KBM-7 (cell line): ENCODE measurements at regions not wholly inside any gene's neighbourhood (a gene's known extent, or its start where the extent isn't known, plus 50 kb on each side); places are given as distances from the start of the nearest gene placed in this dataset.
"Not testable (repeated sequence)": the region's sequence is repeated elsewhere in the genome, so short reads cannot be mapped to it uniquely, and the experiment has no call there.

Experiments
- DNase-seq: peaks from one replicate; pipeline ENCODE4 v3.0.0-alpha.2; 2015
- in situ Hi-C: fragments of 300-500 bp; cut with MboI; formaldehyde crosslinking; loops from 2 replicates; pipeline ENCODE4 v1.14.3; 2020; ENCODE audit warnings: low sequenced_read_pairs, low pct_unique_long_range_greater_than_20kb, mixed read lengths

DNA sequence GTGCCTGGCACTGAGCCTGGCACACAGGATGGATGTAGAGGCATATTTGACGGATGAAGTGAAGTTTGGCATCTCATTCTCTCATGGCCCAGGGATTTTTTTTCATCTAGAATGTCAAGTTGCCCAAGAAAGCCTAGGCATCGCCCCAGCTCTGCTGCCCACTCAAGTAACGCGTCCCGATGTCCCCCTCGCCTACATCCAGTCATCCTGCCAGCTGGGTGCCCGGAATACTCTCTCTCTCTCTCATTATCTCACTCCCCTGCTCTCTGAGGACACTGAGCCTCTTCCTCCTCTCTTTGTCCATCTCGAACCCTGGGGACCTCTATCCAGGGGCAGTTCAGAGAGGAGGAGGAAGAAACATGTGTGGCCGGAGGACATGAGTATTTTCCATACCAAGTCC lies 142.3 kb upstream of the ZC3H12A start:
- in situ Hi-C loops = no loop called here
- no peak for DNase-seq

- DNase-seq = no peak
- in situ Hi-C loops = no loop called here
These were observed 135.7 kb upstream of the ZC3H12A start for GRCh38 chr1:37338658-37339057.

DNA sequence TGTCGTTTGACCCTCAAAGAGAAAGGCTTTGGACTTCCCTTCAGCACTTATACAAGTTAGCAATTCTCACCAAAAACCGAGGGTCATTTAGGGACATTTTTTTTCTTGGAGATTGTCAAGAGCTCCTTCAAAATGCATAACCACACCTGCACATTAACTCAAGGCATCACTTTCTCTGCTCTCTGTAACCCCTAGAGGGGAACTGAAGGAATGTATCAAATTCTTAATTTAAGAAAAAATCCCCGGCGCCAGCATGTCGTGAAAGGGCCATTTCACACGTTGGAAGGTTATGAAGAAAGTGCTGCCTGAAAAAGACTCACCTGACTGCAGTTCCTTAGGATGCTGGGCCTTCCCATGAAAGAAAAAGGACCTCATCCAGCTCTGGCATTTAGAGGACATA lies 131.6 kb upstream of the ZC3H12A start:
- no peak for DNase-seq
- in situ Hi-C loops = no loop called here

DNA sequence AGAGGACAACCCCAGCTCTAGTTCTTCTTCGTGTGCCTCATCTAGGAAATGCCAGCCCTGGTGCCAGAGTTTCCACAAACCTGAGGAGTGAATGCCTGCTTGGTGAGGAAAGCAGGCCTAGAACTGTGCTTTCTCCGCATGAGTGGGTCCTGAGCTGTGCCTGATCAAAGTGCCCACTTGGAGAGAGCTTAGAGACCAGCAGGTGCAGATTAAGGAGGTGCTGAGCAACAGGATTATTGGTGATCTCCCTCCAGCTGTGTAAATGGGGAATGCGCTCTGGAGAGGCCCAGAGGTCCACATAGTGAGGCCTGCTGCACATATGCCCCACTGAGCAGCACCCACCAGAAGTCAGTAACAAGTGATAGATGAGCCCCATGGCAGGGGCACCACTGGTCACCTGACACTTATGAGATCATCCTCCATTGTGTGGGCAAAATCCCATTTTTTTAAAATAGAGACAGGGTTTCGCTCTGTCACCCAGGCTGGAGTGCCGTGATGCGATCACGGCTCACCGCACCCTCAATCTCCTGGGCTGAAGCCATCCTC lies 127.2 kb upstream of the ZC3H12A start:
- in situ Hi-C loops = no loop called here
- no peak for DNase-seq

DNA sequence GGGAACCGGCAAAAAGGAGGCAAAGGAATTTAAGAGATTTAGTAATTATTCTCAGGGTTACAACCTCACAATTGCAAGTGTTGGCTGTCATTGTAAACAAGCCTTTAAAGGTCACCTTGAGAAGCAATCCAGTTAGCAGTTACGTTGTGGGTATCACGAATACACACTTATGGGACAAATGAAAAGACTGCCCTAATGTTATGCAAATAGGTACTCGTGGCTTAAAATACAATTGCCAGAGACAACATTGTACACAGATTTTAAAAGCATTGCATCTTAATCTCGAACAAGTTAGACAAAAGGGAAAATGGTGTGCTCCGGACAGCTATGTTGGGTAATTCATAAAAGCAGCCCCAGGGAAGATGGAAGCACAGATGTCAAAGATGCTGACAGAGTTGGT lies 120.5 kb upstream of the ZC3H12A start:
- in situ Hi-C loops = no loop called here
- no peak for DNase-seq

GRCh38 chr1:37354876-37355650 lies 119.3 kb upstream of the ZC3H12A start:
- DNase-seq = no peak
- in situ Hi-C loops = no loop called here

- in situ Hi-C loops = no loop called here
- no peak for DNase-seq
These were observed 115.4 kb upstream of the ZC3H12A start for GRCh38 chr1:37358992-37359391.

DNA sequence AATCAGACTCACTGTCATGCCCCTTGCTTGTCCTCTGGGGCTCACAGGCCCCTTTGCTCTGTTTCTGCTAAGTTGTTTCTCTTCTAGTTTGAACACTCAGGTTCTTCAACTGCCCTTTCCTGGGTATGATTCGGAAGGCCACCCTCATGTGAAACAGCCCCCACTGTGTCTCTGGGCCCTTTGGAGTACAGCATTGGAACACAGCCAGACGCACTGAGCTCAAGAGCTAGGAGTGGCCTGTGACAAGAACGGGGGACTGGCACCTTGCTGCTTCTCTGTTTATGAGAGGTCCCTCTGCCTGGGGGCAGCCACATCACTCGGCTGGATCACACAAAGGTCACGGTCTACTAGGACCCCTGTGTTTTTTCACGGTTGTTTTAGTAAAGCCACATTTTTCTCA lies 114.4 kb upstream of the ZC3H12A start:
- no peak for DNase-seq
- in situ Hi-C loops = no loop called here

DNA sequence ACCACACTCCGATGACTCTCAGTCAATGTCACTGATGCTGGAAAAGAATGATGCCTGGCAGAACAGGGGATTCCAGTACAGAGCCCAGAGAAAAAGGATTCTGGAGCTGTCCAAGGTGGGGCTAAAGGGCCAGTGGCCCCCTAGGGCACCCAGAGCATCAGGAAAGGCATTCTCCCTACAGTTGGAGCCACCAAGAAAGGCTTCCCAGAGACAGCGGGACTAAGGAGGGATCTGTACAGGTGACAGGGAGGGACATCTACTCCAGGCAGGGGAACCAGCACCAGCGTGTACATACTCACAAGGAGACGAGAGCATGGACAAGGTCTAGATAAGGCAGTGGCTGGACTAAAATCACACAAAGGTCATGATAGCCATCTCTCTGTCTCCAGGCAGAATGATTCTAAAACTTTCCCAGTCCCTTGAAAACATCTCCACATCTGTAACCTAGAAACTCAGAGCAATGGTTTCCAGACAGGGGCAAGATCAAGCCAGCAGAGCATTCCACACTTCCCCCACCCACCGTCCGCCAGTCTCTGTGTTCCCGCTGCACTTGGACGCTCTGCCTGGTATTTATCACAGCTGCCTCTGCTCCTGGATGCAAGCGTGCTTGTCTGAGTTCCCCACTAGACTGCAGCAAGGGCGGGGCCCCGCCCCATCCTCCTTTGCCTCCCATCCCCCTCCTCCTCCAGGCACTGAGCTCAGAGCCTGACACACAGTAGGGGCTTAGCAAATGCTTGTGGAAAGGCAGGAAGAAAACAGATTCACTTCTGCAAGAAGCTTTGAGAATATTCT lies 111.6 kb upstream of the ZC3H12A start:
- in situ Hi-C loops = no loop called here
- DNase-seq = no peak

DNA sequence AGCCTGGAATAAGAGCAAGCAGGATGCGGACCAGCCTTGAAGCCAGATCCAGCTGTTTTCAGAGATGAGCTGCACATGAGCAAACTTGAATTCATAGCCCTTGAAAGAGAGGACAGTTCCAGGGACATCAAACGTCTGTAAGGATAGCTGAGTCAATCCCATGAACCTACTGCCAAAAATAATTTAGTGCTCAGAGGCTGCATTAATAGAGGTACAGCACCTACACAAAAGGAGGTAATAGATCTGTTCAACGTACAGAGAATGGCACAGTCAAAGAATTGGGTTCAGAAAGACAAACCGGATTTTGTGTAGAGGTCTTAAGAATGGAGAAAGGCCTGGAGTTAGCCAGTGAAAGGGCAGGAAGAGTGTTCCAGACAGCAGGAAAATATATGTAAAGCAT lies 110.8 kb upstream of the ZC3H12A start:
- in situ Hi-C loops = no loop called here
- no peak for DNase-seq

DNA sequence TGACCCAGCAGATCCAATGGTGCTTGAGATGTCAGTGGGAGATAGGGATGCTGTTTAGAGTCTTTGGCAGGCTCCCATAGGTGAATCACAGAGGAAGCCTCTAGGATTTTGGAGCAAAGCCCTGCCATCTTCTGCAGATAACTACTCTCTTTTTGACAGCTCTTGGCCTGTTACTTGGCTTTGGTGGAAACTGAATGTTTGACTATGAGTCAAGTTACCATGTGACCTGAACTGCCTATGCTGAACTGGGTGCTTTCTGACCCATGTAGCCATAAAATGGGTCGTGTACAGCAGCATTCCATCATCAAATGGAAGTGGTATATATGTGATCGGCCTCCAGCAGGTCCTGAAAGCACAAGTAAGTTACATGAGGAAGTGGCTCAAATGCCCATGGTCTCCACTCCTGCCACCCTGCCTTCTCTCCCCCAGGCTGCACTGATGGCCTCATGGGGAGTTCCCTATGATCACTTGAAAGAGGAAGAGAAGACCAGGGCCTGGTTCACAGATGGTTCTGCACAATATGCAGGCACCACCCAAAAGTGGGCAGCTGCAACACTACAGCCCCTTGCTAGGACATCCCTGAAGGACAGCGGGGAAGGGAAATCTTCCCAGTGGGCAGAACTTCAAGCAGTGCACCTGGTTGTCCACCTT lies 105.6 kb upstream of the ZC3H12A start:
- DNase-seq, in situ Hi-C loops: not testable (repeated sequence)

DNA sequence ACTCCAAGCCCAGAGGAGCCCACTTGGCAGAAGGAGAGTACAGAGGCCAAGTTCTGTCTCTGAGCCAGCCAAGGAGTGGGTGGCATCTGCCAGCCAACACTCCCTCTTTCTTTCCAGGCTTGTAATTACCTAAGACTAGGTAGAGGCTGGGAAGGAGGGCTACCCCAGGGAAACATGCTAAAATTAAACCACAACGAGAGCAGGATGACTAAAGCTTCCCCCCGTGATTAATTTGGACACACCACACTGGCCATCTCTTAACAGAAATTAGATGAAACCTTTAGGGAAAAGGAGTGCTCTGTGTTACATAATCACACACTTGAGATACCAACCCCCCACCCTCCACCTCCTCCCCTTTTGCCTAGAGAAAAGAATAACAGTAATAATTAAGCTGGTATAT lies 102.1 kb upstream of the ZC3H12A start:
- no peak for DNase-seq
- in situ Hi-C loops = no loop called here

DNA sequence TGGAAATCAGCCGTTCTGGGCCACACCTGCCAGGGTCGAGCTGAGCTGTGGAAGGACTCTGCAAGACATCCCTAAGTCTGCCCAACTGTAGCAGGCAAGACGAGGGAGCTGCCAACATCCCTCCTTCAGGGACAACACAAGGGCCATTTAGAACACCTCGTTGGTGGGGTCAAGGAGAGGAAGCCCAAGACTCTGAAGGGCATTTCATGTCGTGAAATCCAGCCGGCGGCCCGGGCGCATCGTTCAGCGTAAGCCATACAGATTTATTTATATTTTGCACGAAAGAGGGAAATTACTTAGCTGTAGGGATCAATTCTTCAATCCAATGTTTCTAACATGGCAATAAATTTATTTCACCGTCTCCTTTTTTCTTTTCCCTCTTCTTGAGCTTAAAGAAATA lies 101.7 kb upstream of the ZC3H12A start:
- no peak for DNase-seq
- in situ Hi-C loops = no loop called here

DNA sequence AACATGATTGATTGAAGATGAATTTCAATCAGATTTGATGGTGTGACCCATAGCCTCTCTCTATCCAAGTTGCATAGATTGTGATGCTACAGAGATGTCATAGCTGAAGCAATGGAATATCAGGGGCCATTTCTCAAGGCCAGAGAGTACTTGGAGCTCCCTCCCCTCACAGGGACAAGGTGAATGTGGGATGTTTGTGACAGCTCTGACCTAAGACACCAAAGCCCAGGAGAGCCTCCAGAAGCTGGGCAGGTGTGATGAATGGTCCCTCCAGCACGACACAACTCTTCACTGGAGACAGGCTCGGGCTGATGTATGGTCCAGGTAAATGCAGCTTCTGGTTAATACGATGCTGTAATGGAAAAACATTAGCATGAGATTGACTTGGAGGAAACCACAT lies 101.0 kb upstream of the ZC3H12A start:
- no peak for DNase-seq
- in situ Hi-C loops = no loop called here

DNA sequence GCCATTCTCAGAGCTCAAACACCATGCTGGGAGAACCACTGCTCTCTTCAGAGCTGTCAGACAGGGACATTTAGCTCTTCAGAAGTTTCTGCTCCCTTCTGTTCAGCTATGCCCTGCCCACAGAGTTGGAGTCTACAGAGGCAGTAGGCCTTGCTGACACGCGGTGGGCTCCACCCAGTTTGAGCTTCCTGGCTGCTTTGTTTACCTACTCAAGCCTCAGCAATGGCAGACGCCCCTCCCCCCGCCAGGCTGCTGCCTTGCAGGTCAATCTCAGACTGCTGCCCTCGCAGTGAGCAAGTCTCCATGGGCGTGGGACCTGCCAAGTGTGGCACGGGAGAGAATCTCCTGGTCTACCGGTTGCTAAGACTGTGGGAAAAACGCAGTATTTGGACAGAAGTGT lies 93.8 kb upstream of the ZC3H12A start:
- in situ Hi-C loops, DNase-seq: not testable (repeated sequence)

- in situ Hi-C loops = no loop called here
- no peak for DNase-seq
These were observed 86.5 kb upstream of the ZC3H12A start for GRCh38 chr1:37387854-37388253.

DNA sequence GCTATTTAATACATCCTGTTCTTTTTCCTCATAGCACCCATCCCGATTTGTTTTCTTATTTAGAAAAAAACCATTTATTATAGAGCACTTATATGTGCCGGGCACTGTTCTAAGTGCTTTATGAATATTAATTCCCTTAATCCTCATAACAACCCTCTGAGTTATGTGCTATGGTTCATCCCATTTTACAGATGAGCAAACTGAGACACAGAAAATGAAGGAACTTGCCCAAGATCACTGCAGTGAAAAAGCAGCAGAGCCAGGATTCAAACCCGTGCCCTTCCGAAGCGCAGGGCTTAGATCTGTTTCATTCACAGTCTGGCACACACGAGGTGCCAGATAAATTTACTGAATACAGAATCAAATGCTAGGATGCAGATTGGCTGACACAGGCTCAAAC lies 85.1 kb upstream of the ZC3H12A start:
- no peak for DNase-seq
- in situ Hi-C loops = no loop called here

DNA sequence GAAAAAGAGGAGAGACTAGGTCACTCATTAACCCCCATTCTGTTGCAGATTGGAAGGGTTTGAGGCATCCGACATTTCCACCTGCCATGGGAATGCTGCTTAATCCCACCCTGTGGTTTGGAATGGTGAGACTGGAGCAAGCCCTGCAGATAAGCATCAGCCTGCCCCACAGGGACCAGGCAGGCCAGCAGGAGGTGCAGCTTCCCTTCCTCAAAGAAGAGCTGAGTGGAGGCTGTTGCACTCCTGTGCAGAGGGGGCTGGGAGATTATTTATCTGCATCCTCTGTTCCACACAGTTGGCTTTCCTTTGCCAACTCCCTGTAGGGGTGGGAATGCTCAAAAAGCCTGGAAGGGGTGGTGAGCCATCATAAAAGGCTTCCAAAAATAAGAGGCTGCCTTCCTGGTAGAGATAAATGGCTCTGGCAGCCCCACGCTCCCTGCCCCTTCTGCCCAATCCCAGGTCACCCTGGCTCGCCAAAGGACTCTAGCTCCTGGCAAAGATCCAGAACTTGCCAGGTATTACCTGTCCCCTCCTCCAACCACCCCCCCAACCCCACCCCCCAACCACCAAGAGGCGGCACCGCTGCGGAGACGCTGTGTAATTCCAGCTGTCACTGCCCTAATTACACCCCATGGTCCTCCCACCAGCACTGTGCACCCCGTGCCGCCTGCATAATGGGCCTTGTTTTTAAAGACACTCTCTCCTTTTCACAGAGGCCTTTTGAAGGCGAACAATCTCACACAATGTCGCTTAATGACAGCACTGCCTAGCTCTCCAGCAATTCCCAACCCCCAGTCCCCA lies 83.0 kb upstream of the ZC3H12A start:
- DNase-seq = no peak
- in situ Hi-C loops = no loop called here

DNA sequence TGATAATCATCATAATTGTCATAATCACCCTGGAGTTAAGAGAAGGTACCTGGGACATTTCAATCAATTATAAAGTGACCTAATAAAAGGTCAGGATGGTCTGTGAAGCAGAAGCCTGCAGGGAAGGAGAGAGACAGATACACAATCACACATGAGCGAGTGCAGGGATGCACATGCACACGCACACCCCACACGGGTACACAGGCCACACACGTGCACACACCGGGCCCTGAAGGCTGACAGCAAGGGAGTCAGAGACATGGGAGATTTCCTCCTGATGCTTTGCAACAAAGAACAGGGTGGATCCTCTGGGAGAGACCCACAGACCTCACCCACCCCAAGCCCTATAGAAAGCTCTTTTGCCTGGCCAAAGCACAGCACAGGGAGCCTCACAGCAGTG lies 82.3 kb upstream of the ZC3H12A start:
- in situ Hi-C loops = no loop called here
- no peak for DNase-seq
